Breast epithelium (tissue), 4 donors: ENCODE measurements at regions not wholly inside any gene's neighbourhood (a gene's known extent, or its start where the extent isn't known, plus 50 kb on each side); places are given as distances from the start of the nearest gene placed in this dataset.

Experiments
- DNase-seq, 2 donors: peaks; one replicate each; pipeline ENCODE4 v3.0.0-alpha.2; 2019; ENCODE audit warnings: low spot score in 2 of 2
- H3K27ac ChIP-seq, 2 donors: fragments of 200-600 bp; sonication (generic) in 1 of 2; one replicate each; pipeline ENCODE4 v1.5.1; 2016 to 2019; ENCODE audit warnings: mild to moderate bottlenecking in 1 of 2
- H3K27me3 ChIP-seq, 2 donors: fragments of 200-600 bp; sonication (generic) in 1 of 2; one replicate each; pipeline versions ENCODE4 v1.5.1 to v1.6.0; 2017 to 2019; ENCODE audit warnings: control low read depth in 1 of 2, mild to moderate bottlenecking in 1 of 2
- H3K36me3 ChIP-seq: fragments of 200-600 bp; one replicate; pipeline ENCODE4 v1.5.1; 2019
- H3K4me1 ChIP-seq, 2 donors: fragments of 200-600 bp; sonication (generic); one replicate each; pipeline ENCODE4 v1.5.1; 2016 to 2019; ENCODE audit warnings: control low read depth in 1 of 2
- H3K4me3 ChIP-seq, 3 donors: fragments of 200-600 bp; sonication (generic); 1 replicate in 2 of 3; 2 replicates in 1 of 3; pipeline ENCODE4 v1.5.1; 2016 to 2019; ENCODE audit warnings: mild to moderate bottlenecking in 3 of 3, moderate library complexity in 2 of 3
- H3K9me3 ChIP-seq, 2 donors: fragments of 200-600 bp; sonication (generic) in 1 of 2; one replicate each; pipeline ENCODE4 v1.5.1; 2016 to 2019; ENCODE audit warnings: control low read depth in 1 of 2
- CTCF ChIP-seq, 3 donors: fragments of 450-650 bp; IDR thresholded peaks; one replicate each; pipeline ENCODE4 v1.5.1; 2016 to 2017; ENCODE audit warnings: antibody characterized with exemption in 3 of 3, mild to moderate bottlenecking in 3 of 3, moderate library complexity in 3 of 3
- POLR2A ChIP-seq: fragments of 450-650 bp; IDR thresholded peaks from one replicate; pipeline ENCODE4 v1.6.1; 2016; ENCODE audit warnings: antibody characterized with exemption, mild to moderate bottlenecking, moderate library complexity
- POLR2AphosphoS5 ChIP-seq, 3 donors: sonication (generic); formaldehyde crosslinking; IDR thresholded peaks; one replicate each; pipeline ENCODE4 v1.6.1; 2017; ENCODE audit warnings: antibody characterized with exemption in 3 of 3
- intact Hi-C: fragments of 100-400 bp; cut with DNase I; formaldehyde crosslinking; loops from one replicate; pipeline ENCODE4 v1.15.1; 2023; ENCODE audit warnings: low total_unique reads

GRCh38 chr4:144360146-144360793 lies 219.8 kb upstream of the GYPA start:
- Histone ChIP-seq H3K4me3 (no peak overlapping the region), H3K9me3 (no peaks in the 10 kb centered on the region), H3K4me1 (no peaks in the 10 kb centered on the region), H3K36me3 (no peaks in the 10 kb centered on the region), H3K27me3 (no peaks in the 10 kb centered on the region), H3K27ac (no peak overlapping the region)
- TF ChIP-seq POLR2AphosphoS5 (IDR thresholded peaks at IDR 0.05) = no peak
- TF ChIP-seq POLR2A = no peak
- TF ChIP-seq CTCF (IDR thresholded peaks at IDR 0.05) = no peak
- DNase-seq = no peak
- intact Hi-C loops = loop anchor here (1.0 kb wide), 1 partner anchor 22 kb away; no protein-coding TSS in a partner anchor

- Histone ChIP-seq H3K36me3 (no peaks in the 10 kb centered on the region), H3K4me1 (no peaks in the 10 kb centered on the region), H3K9me3 (no peaks in the 10 kb centered on the region), H3K27me3 (no peaks in the 10 kb centered on the region), H3K4me3 (no peak overlapping the region), H3K27ac (no peak overlapping the region)
- intact Hi-C loops = no loop called here
- DNase-seq = no peak
- no peak for TF ChIP-seq POLR2A
- no peak for TF ChIP-seq POLR2AphosphoS5 (IDR thresholded peaks at IDR 0.05)
- TF ChIP-seq CTCF (IDR thresholded peaks at IDR 0.05) = no peak
Observed at GRCh38 chr4:144362366-144362765, 221.8 kb upstream of the GYPA start.

- Histone ChIP-seq H3K36me3 (no peaks in the 10 kb centered on the region), H3K9me3 (no peaks in the 10 kb centered on the region), H3K4me3 (no peak overlapping the region), H3K4me1 (no peaks in the 10 kb centered on the region), H3K27me3 (no peaks in the 10 kb centered on the region), H3K27ac (no peak overlapping the region)
- TF ChIP-seq POLR2A (no peak), POLR2AphosphoS5 (IDR thresholded peaks at IDR 0.05) (no peak), CTCF (IDR thresholded peaks at IDR 0.05) (no peak)
- intact Hi-C loops = no loop called here
- DNase-seq = no peak
Observed at GRCh38 chr4:144363890-144364289, 223.4 kb upstream of the GYPA start.

- intact Hi-C loops = no loop called here
- H3K36me3 ChIP-seq = no peaks in the 10 kb centered on the region
- H3K27me3 ChIP-seq = no peaks in the 10 kb centered on the region
- no peak overlapping the region for H3K27ac ChIP-seq
- TF ChIP-seq CTCF (IDR thresholded peaks at IDR 0.05) = no peak
- TF ChIP-seq POLR2AphosphoS5 (IDR thresholded peaks at IDR 0.05) = no peak
- no peak for TF ChIP-seq POLR2A
- no peak for DNase-seq
- H3K4me3 ChIP-seq = no peak overlapping the region
- no peaks in the 10 kb centered on the region for H3K9me3 ChIP-seq
- no peaks in the 10 kb centered on the region for H3K4me1 ChIP-seq
Observed at GRCh38 chr4:144366425-144366824, 225.9 kb upstream of the GYPA start.

- H3K9me3 ChIP-seq = no peaks in the 10 kb centered on the region
- H3K27me3 ChIP-seq = no peaks in the 10 kb centered on the region
- no peaks in the 10 kb centered on the region for H3K36me3 ChIP-seq
- H3K4me3 ChIP-seq = no peak overlapping the region
- intact Hi-C loops = no loop called here
- DNase-seq = no peak
- TF ChIP-seq POLR2AphosphoS5 (IDR thresholded peaks at IDR 0.05) = no peak
- H3K27ac ChIP-seq = no peak overlapping the region
- H3K4me1 ChIP-seq = no peaks in the 10 kb centered on the region
Observed at GRCh38 chr4:144371485-144371884, 231.0 kb upstream of the GYPA start.

GRCh38 chr4:144374065-144374464 lies 233.5 kb upstream of the GYPA start:
- no peaks in the 10 kb centered on the region for H3K9me3 ChIP-seq
- no peak for DNase-seq
- H3K27me3 ChIP-seq = no peaks in the 10 kb centered on the region
- no peak overlapping the region for H3K27ac ChIP-seq
- no peak overlapping the region for H3K4me3 ChIP-seq
- no peak for TF ChIP-seq CTCF (IDR thresholded peaks at IDR 0.05)
- no peak for TF ChIP-seq POLR2A
- TF ChIP-seq POLR2AphosphoS5 (IDR thresholded peaks at IDR 0.05) = no peak
- no peaks in the 10 kb centered on the region for H3K4me1 ChIP-seq
- no peaks in the 10 kb centered on the region for H3K36me3 ChIP-seq
- intact Hi-C loops = no loop called here
